ENCODE measurements at regions not wholly inside any gene's neighbourhood (a gene's known extent, or its start where the extent isn't known, plus 50 kb on each side); places are given as distances from the start of the nearest gene placed in this dataset.

DNA sequence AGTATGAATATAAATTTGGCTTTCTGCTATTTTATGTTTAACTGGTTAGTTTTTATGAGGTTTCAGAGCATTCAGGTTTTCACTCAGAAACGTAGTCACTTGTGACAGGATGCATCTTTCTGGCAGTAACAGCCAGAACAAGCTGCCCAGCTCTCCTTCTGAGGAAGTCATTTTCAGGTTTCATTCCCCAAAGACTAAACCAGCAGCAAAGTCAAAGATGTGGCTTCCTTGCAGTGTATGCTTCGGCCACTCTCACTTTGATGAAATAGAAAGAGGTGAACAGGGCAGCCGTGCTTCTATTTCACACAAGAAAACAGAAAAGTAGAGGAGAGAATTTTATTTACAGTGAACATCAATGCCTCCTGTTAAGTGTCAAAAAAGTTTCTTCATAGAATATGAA is 469.1 kb downstream of the BTBD3 start:
- H3K27me3 ChIP-seq: no peaks in the 10 kb centered on the region
- no peak for DNase-seq (ENCODE audit: low spot score in 2 of 2)
- intact Hi-C loops (cut with DNase I): no loop called here
- no peaks in the 10 kb centered on the region for H3K9me3 ChIP-seq
- H3K4me3 ChIP-seq: no peak overlapping the region
- H3K36me3 ChIP-seq: no peaks in the 10 kb centered on the region
- H3K4me1 ChIP-seq: no peaks in the 10 kb centered on the region
- TF ChIP-seq, protein P1, sequence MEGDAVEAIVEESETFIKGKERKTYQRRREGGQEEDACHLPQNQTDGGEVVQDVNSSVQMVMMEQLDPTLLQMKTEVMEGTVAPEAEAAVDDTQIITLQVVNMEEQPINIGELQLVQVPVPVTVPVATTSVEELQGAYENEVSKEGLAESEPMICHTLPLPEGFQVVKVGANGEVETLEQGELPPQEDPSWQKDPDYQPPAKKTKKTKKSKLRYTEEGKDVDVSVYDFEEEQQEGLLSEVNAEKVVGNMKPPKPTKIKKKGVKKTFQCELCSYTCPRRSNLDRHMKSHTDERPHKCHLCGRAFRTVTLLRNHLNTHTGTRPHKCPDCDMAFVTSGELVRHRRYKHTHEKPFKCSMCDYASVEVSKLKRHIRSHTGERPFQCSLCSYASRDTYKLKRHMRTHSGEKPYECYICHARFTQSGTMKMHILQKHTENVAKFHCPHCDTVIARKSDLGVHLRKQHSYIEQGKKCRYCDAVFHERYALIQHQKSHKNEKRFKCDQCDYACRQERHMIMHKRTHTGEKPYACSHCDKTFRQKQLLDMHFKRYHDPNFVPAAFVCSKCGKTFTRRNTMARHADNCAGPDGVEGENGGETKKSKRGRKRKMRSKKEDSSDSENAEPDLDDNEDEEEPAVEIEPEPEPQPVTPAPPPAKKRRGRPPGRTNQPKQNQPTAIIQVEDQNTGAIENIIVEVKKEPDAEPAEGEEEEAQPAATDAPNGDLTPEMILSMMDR (IDR thresholded peaks at IDR 0.05): no peak
- H3K27ac ChIP-seq: no peak overlapping the region

DNA sequence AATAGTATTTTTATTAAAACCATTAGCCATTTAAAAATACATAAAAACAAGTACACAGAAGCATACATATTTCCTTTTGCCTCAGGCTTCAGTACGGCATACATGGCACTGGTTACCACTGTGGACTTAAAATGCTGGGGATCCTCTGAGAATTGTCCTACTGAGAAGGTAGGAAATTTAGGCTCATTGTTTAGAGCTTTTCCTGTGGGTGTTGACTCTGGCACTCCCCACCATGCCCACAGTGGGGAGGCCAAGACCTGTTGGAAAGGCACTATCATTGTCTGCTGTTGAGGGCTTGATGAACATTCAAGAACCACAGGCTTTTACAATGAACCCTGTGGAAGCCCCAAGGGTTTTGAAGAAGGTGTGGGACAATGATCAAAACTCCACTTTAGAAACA is 473.4 kb downstream of the BTBD3 start:
- Histone ChIP-seq H3K36me3 (no peaks in the 10 kb centered on the region), H3K4me1 (no peaks in the 10 kb centered on the region), H3K27me3 (no peaks in the 10 kb centered on the region), H3K9me3 (no peaks in the 10 kb centered on the region), H3K4me3 (no peak overlapping the region), H3K27ac (no peak overlapping the region)
- DNase-seq (ENCODE audit: low spot score in 2 of 2): no peak
- TF ChIP-seq, protein P1 (IDR thresholded peaks at IDR 0.05): no peak
- intact Hi-C loops (cut with DNase I): loop anchor here (10.0 kb wide), 1 partner anchor 64 kb away; no protein-coding TSS in a partner anchor

DNA sequence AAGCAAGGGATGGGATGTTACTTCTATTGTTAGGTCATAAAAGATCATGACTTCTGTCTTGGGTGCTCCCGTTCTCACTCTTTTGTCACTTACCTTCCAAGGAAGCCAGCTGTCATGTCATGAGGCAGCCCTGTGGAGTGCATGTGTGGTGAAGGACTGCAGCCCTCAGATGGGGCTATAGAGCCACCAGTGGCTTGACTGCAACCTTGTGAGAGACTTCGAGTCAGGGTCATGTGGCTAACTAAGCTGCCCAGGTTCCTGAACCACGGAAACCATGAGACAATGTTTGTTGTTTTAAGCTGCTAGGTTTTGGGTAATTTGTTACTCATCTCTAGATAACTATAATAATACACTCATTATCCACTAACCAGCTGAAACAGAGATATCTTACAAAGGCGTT is 477.1 kb downstream of the BTBD3 start:
- Histone ChIP-seq H3K4me1 (no peaks in the 10 kb centered on the region), H3K27ac (no peak overlapping the region), H3K9me3 (no peaks in the 10 kb centered on the region), H3K36me3 (no peaks in the 10 kb centered on the region), H3K27me3 (no peaks in the 10 kb centered on the region), H3K4me3 (no peak overlapping the region)
- intact Hi-C loops (cut with DNase I): loop anchor here (10.0 kb wide), 1 partner anchor 60 kb away; no protein-coding TSS in a partner anchor
- DNase-seq (ENCODE audit: low spot score in 2 of 2): no peak
- TF ChIP-seq, protein P1 (IDR thresholded peaks at IDR 0.05): no peak

GRCh38 chr20:12395353-12395752 is 477.7 kb downstream of the BTBD3 start:
- H3K27ac ChIP-seq: no peak overlapping the region
- intact Hi-C loops (cut with DNase I): loop anchor here (10.0 kb wide), 1 partner anchor 59 kb away; no protein-coding TSS in a partner anchor
- H3K27me3 ChIP-seq: no peaks in the 10 kb centered on the region
- TF ChIP-seq, protein P1 (IDR thresholded peaks at IDR 0.05): no peak
- no peak for DNase-seq (ENCODE audit: low spot score in 2 of 2)
- no peaks in the 10 kb centered on the region for H3K9me3 ChIP-seq
- H3K4me3 ChIP-seq: no peak overlapping the region
- no peaks in the 10 kb centered on the region for H3K4me1 ChIP-seq
- H3K36me3 ChIP-seq: no peaks in the 10 kb centered on the region

DNA sequence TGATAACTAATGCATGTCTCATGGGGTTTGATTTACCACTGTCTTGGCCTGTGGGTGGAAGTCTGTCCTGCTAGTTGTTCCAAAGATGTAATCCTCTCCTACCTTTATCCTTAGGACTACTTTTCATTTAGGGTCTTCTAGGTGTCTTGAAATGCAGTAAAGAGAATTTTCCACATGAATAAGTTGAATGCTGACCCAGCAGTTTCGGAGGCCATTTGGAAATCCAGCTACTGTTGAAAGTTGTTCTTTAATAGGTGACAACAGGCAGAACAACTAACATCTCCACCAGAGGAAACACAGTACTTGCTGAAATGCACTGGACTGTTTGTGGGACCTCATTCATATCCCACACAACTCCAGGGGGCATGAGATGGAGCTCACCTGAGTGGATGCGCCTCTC is 478.1 kb downstream of the BTBD3 start:
- no peak for DNase-seq (ENCODE audit: low spot score in 2 of 2)
- intact Hi-C loops (cut with DNase I): loop anchor here (10.0 kb wide), 1 partner anchor 59 kb away; no protein-coding TSS in a partner anchor
- H3K4me3 ChIP-seq: no peak overlapping the region
- H3K4me1 ChIP-seq: no peaks in the 10 kb centered on the region
- H3K27me3 ChIP-seq: no peaks in the 10 kb centered on the region
- H3K9me3 ChIP-seq: no peaks in the 10 kb centered on the region
- no peaks in the 10 kb centered on the region for H3K36me3 ChIP-seq
- TF ChIP-seq, protein P1 (IDR thresholded peaks at IDR 0.05): no peak
- H3K27ac ChIP-seq: no peak overlapping the region
